PC-9 (cell line): ENCODE measurements at regions not wholly inside any gene's neighbourhood (a gene's known extent, or its start where the extent isn't known, plus 50 kb on each side); places are given as distances from the start of the nearest gene placed in this dataset.

Source experiments
- BruUV-seq: library from RNA; stranded (reverse); fragments of 400-500 nt; replicated peaks from 2 replicates; lab custom pipeline; 2021; lab: Mats Ljungman, UMichigan
- CTCF ChIA-PET: fragments of 300-600 bp; sonication (Branson Sonifier 250); formaldehyde crosslinking; loops from one replicate; lab custom pipeline; 2022; ENCODE audit warnings: antibody characterized with exemption; lab: Charles Lee
- POLR2A ChIA-PET: fragments of 300-600 bp; sonication (Branson Sonifier 250); formaldehyde crosslinking; loops from one replicate; lab custom pipeline; 2022; ENCODE audit warnings: antibody characterized with exemption; ENCODE audit not compliant: unreplicated experiment; lab: Charles Lee
- DNase-seq, 2 experiments: peaks; one replicate each; pipeline versions ENCODE4 v3.0.0 to v3.0.0-alpha.2; 2015 to 2022; ENCODE audit warnings: mixed read lengths in 1 of 2
- H2AFZ ChIP-seq: fragments of 200-600 bp; sonication (generic); 2 replicates; pipeline ENCODE4 v1.8.1; 2017; ENCODE audit warnings: antibody characterized with exemption
- H3F3A ChIP-seq: fragments of 200-600 bp; sonication (generic); 2 replicates; pipeline ENCODE4 v1.8.1; 2017; ENCODE audit warnings: antibody characterized with exemption, mild to moderate bottlenecking, low read depth; ENCODE audit not compliant: insufficient read depth
- H3K27ac ChIP-seq: fragments of 200-600 bp; sonication (generic); 2 replicates; pipeline ENCODE4 v1.6.1; 2016; ENCODE audit warnings: mixed run types
- H3K27me3 ChIP-seq: fragments of 200-600 bp; sonication (generic); 2 replicates; pipeline ENCODE4 v1.6.1; 2016; ENCODE audit warnings: low read depth, mixed run types; ENCODE audit not compliant: insufficient read depth
- H3K36me3 ChIP-seq: fragments of 200-600 bp; sonication (generic); 2 replicates; pipeline ENCODE4 v1.6.1; 2016; ENCODE audit warnings: low read depth, mixed run types
- H3K4me1 ChIP-seq: fragments of 200-600 bp; sonication (generic); replicated peaks from 2 replicates; pipeline ENCODE4 v1.6.1; 2016; ENCODE audit warnings: mixed run types; ENCODE audit not compliant: insufficient read depth
- H3K4me2 ChIP-seq: fragments of 200-600 bp; sonication (generic); 2 replicates; pipeline ENCODE4 v1.6.1; 2017; ENCODE audit warnings: mixed run types
- H3K4me3 ChIP-seq: fragments of 200-600 bp; sonication (generic); 2 replicates; pipeline ENCODE4 v1.6.1; 2016; ENCODE audit warnings: mixed run types
- H3K79me2 ChIP-seq: fragments of 200-600 bp; sonication (generic); 2 replicates; pipeline ENCODE4 v1.6.1; 2017; ENCODE audit warnings: low read depth, mixed run types
- H3K9me2 ChIP-seq: fragments of 200-600 bp; sonication (generic); 2 replicates; pipeline ENCODE4 v1.8.1; 2017; ENCODE audit warnings: mild to moderate bottlenecking; ENCODE audit not compliant: insufficient read depth
- H3K9me3 ChIP-seq: fragments of 200-600 bp; sonication (generic); 2 replicates; pipeline ENCODE4 v1.8.1; 2016; ENCODE audit warnings: low read depth; ENCODE audit not compliant: insufficient read depth
- H4K20me1 ChIP-seq: fragments of 200-600 bp; sonication (generic); 2 replicates; pipeline ENCODE4 v1.8.1; 2017; ENCODE audit not compliant: insufficient read depth
- CTCF ChIP-seq: fragments of 200-600 bp; sonication (generic); conservative IDR thresholded peaks from 2 replicates; pipeline ENCODE4 v1.6.1; 2017; ENCODE audit warnings: mixed run types, antibody characterized with exemption, mild to moderate bottlenecking, moderate library complexity
- EZH2 ChIP-seq: fragments of 200-600 bp; sonication (generic); IDR thresholded peaks from 2 replicates; pipeline ENCODE4 v1.8.0; 2017; ENCODE audit warnings: antibody characterized with exemption, low read depth
- intact Hi-C: fragments of 100-400 bp; cut with micrococcal nuclease; formaldehyde crosslinking; loops from one replicate; pipeline ENCODE4 v1.10.0; 2022; ENCODE audit not compliant: unreplicated experiment

GRCh38 chr11:111194860-111195568, 50.5 kb upstream of the POU2AF2 start:
- H3K4me3 ChIP-seq = no peak overlapping the region
- no peak overlapping the region for H2AFZ ChIP-seq
- intact Hi-C loops = no loop called here
- H3K79me2 ChIP-seq = no peaks in the 10 kb centered on the region
- no peaks in the 10 kb centered on the region for H4K20me1 ChIP-seq
- H3K9me2 ChIP-seq = no peaks in the 10 kb centered on the region
- peaks cover 9% of the 10 kb centered on the region; the same call in 1 of the 2 replicates for H3K4me1 ChIP-seq
- TF ChIP-seq EZH2 (no peak), CTCF (no peak)
- H3F3A ChIP-seq = no peaks in the 10 kb centered on the region
- no peaks in the 10 kb centered on the region for H3K9me3 ChIP-seq
- CTCF ChIA-PET = no interaction called here
- no peak overlapping the region for H3K4me2 ChIP-seq
- no peaks in the 10 kb centered on the region for H3K36me3 ChIP-seq
- no peak overlapping the region for H3K27ac ChIP-seq
- no TSS peak for BruUV-seq
- H3K27me3 ChIP-seq = no peaks in the 10 kb centered on the region
- POLR2A ChIA-PET = no interaction called here
- no peak for DNase-seq

- peaks cover 9% of the 10 kb centered on the region; the same call in 1 of the 2 replicates for H3K4me1 ChIP-seq
- intact Hi-C loops = no loop called here
- no peaks in the 10 kb centered on the region for H3K27me3 ChIP-seq
- no peaks in the 10 kb centered on the region for H3K36me3 ChIP-seq
- DNase-seq = peak in 1 of 2 experiments; percentile 70
- H3K27ac ChIP-seq = no peak overlapping the region
- H3K9me2 ChIP-seq = no peaks in the 10 kb centered on the region
- TF ChIP-seq CTCF = no peak
- no peak for TF ChIP-seq EZH2
- H3K4me2 ChIP-seq = no peak overlapping the region
- ChIA-PET POLR2A (no interaction called here), CTCF (no interaction called here)
- no peaks in the 10 kb centered on the region for H3K9me3 ChIP-seq
- no TSS peak for BruUV-seq
- H4K20me1 ChIP-seq = no peaks in the 10 kb centered on the region
- H2AFZ ChIP-seq = no peak overlapping the region
- no peaks in the 10 kb centered on the region for H3F3A ChIP-seq
- H3K4me3 ChIP-seq = no peak overlapping the region
- H3K79me2 ChIP-seq = no peaks in the 10 kb centered on the region
Measured at GRCh38 chr11:111193924-111194490, 51.5 kb upstream of the POU2AF2 start.

- Histone ChIP-seq H3K4me1 (peaks cover 8% of the 10 kb centered on the region; the same call in 1 of the 2 replicates), H3K4me2 (no peak overlapping the region), H3F3A (no peaks in the 10 kb centered on the region), H3K27ac (no peak overlapping the region), H3K9me3 (no peaks in the 10 kb centered on the region), H3K9me2 (no peaks in the 10 kb centered on the region), H3K36me3 (no peaks in the 10 kb centered on the region), H2AFZ (no peak overlapping the region), H3K4me3 (no peak overlapping the region), H3K79me2 (no peaks in the 10 kb centered on the region), H3K27me3 (no peaks in the 10 kb centered on the region), H4K20me1 (no peaks in the 10 kb centered on the region)
- no peak for DNase-seq
- no TSS peak for BruUV-seq
- ChIA-PET CTCF (no interaction called here), POLR2A (no interaction called here)
- TF ChIP-seq EZH2 = no peak
- no peak for TF ChIP-seq CTCF
- intact Hi-C loops = no loop called here
Measured at GRCh38 chr11:111189466-111189865, 56.1 kb upstream of the POU2AF2 start.
